Prostate gland (tissue), 2 donors: ENCODE measurements at regions not wholly inside any gene's neighbourhood (a gene's known extent, or its start where the extent isn't known, plus 50 kb on each side); places are given as distances from the start of the nearest gene placed in this dataset.
"Not testable (repeated sequence)": the region's sequence is repeated elsewhere in the genome, so short reads cannot be mapped to it uniquely, and the experiment has no call there.

ENCODE experiments used
- DNase-seq: peaks from one replicate; pipeline ENCODE4 v3.0.0-alpha.2; 2019; ENCODE audit warnings: low spot score
- H3K27ac ChIP-seq, 2 donors: fragments of 200-600 bp; sonication (generic); 2 replicates each; pipeline ENCODE4 v1.5.1; 2017 to 2019
- H3K27me3 ChIP-seq: fragments of 200-600 bp; sonication (generic); replicated peaks from 2 replicates; pipeline ENCODE4 v1.5.1; 2019; ENCODE audit not compliant: insufficient read depth
- H3K36me3 ChIP-seq, 2 donors: fragments of 200-600 bp; sonication (generic); 1 replicate in 1 of 2; 2 replicates in 1 of 2; pipeline versions ENCODE4 v1.5.1 to v1.8.1; 2017 to 2019
- H3K4me1 ChIP-seq: fragments of 200-600 bp; sonication (generic); replicated peaks from 2 replicates; pipeline ENCODE4 v1.5.1; 2019
- H3K4me3 ChIP-seq, 2 donors: fragments of 200-600 bp; sonication (generic); 2 replicates each; pipeline ENCODE4 v1.5.1; 2017 to 2019
- H3K9me3 ChIP-seq: fragments of 200-600 bp; sonication (generic); 2 replicates; pipeline ENCODE4 v1.5.1; 2017
- CTCF ChIP-seq, 4 experiments: fragments of 200-600 bp in 2 of 4; fragments of 450-650 bp in 2 of 4; sonication (generic) in 2 of 4; IDR thresholded peaks; 1 replicate in 3 of 4; 2 replicates in 1 of 4; pipeline ENCODE4 v1.5.1; 2016 to 2019; ENCODE audit warnings: antibody characterized with exemption in 4 of 4, mild to moderate bottlenecking in 2 of 4, moderate library complexity in 2 of 4
- POLR2A ChIP-seq: fragments of 450-650 bp; IDR thresholded peaks from one replicate; pipeline ENCODE4 v1.6.1; 2016; ENCODE audit warnings: antibody characterized with exemption, mild to moderate bottlenecking
- POLR2AphosphoS5 ChIP-seq: sonication (generic); formaldehyde crosslinking; IDR thresholded peaks from one replicate; pipeline ENCODE4 v1.6.1; 2017; ENCODE audit warnings: antibody characterized with exemption
- WGBS: methylation state at CpG from one replicate; pipeline ENCODE4 v1.1.5; 2018; 5-methylcytosine and 5-hydroxymethylcytosine counted together
- intact Hi-C: fragments of 100-400 bp; cut with DNase I; formaldehyde crosslinking; loops from one replicate; pipeline ENCODE4 v1.14.2; 2022

- H3K27me3 ChIP-seq: no peaks in the 10 kb centered on the region
- H3K4me1 ChIP-seq: no peaks in the 10 kb centered on the region
- no peaks in the 10 kb centered on the region for H3K9me3 ChIP-seq
- no peak for TF ChIP-seq CTCF (IDR thresholded peaks at IDR 0.05)
- TF ChIP-seq POLR2A: no peak
- TF ChIP-seq POLR2AphosphoS5: no peak
- H3K36me3 ChIP-seq: no peaks in the 10 kb centered on the region
- no peak overlapping the region for H3K4me3 ChIP-seq
- 52% methylated on average over 9 of the region's 9 CpGs for WGBS
- H3K27ac ChIP-seq: no peak overlapping the region
- no peak for DNase-seq
- intact Hi-C loops: no loop called here
These were observed 221.5 kb downstream of the ANKRD30B start for GRCh38 chr18:14969500-14969899.

DNA sequence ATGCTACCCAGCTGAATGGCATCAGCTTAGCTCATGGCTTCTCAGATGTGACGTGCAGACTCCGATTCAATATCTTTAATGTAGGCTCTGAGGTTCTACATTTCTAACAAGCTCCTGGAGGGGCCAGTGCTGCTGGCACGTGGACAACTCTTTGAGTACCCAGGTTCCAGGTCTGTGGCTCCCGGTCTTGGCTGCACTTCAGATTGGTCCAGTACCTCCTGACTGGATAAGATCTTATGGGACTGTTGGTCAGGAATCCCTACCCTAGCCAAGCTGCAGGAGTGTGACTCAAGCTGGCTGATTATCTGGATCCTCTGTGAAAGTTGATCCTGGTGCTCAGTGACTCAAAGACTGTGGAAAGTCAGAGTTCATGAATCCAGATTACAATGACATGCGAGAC, 222.1 kb downstream of the ANKRD30B start:
- no peak for DNase-seq
- intact Hi-C loops: no loop called here
- H3K27ac ChIP-seq: no peak overlapping the region
- TF ChIP-seq POLR2A: no peak
- TF ChIP-seq CTCF (IDR thresholded peaks at IDR 0.05): no peak
- TF ChIP-seq POLR2AphosphoS5: no peak
- no peaks in the 10 kb centered on the region for H3K4me1 ChIP-seq
- H3K9me3 ChIP-seq: no peaks in the 10 kb centered on the region
- H3K4me3 ChIP-seq: no peak overlapping the region
- WGBS: 73% methylated on average over 5 of the region's 5 CpGs
- H3K27me3 ChIP-seq: no peaks in the 10 kb centered on the region
- no peaks in the 10 kb centered on the region for H3K36me3 ChIP-seq

- WGBS: 47% methylated on average over 5 of the region's 5 CpGs
- no peaks in the 10 kb centered on the region for H3K4me1 ChIP-seq
- no peak for DNase-seq
These were observed 223.7 kb downstream of the ANKRD30B start for GRCh38 chr18:14971461-14972185.

GRCh38 chr18:14973421-14973820, 225.4 kb downstream of the ANKRD30B start:
- H3K9me3 ChIP-seq, H3K27me3 ChIP-seq, H3K27ac ChIP-seq, H3K4me1 ChIP-seq, H3K4me3 ChIP-seq, H3K36me3 ChIP-seq, DNase-seq, intact Hi-C loops: not testable (repeated sequence)
- 84% methylated on average over 4 of the region's 4 CpGs for WGBS

More at GRCh38 chr18:14971461-14972185, 223.7 kb downstream of the ANKRD30B start:
- Histone ChIP-seq H3K36me3 (no peaks in the 10 kb centered on the region), H3K9me3 (no peaks in the 10 kb centered on the region), H3K27ac (no peak overlapping the region), H3K27me3 (no peaks in the 10 kb centered on the region), H3K4me3 (no peak overlapping the region)
- intact Hi-C loops: no loop called here
- TF ChIP-seq POLR2A (no peak), CTCF (IDR thresholded peaks at IDR 0.05) (no peak), POLR2AphosphoS5 (peak; percentile 36)

DNA sequence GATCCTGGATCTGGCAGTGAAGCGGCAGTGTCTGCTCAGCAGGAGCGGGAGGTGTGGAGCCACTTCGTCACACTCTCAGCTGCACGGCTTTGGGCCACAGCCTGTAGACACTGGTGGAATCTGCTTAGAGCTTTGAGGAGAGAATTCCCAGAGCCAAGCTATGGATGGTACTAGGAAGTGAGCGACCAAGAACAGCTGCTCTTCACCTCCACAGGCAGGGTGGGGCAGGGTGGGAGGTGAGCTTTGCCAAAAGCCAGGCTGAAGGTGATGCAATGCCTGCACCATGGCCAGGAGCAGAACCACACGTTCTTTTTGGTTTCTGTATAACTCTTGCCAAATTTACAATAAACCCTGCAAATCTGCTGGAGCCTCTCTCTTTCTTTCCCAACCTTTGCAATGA, 226.1 kb downstream of the ANKRD30B start:
- Histone ChIP-seq H3K4me3 (no peak overlapping the region), H3K9me3 (no peaks in the 10 kb centered on the region), H3K27me3 (no peaks in the 10 kb centered on the region), H3K27ac (no peak overlapping the region), H3K4me1 (no peaks in the 10 kb centered on the region), H3K36me3 (no peaks in the 10 kb centered on the region)
- WGBS: 75% methylated on average over 6 of the region's 6 CpGs
- DNase-seq: no peak
- no peak for TF ChIP-seq CTCF (IDR thresholded peaks at IDR 0.05)
- no peak for TF ChIP-seq POLR2A
- intact Hi-C loops: no loop called here
